Stimulated activated naive CD8-positive, alpha-beta T cell treated with anti-CD3 and anti-CD28 coated beads, Interleukin-15, Interleukin-2, amounts not matched to agents 100 U/mL and 50 U/mL, for 24 hours (primary cell): ENCODE measurements at regions not wholly inside any gene's neighbourhood (a gene's known extent, or its start where the extent isn't known, plus 50 kb on each side); places are given as distances from the start of the nearest gene placed in this dataset.
"Not testable (repeated sequence)": the region's sequence is repeated elsewhere in the genome, so short reads cannot be mapped to it uniquely, and the experiment has no call there.

Source experiments
- ATAC-seq: fragments of 150-1000 bp; cut with Tn5 transposase; one replicate; pipeline ENCODE4 v1.10.0; 2021
- DNase-seq: peaks from one replicate; pipeline ENCODE4 v3.0.0; 2021

DNA sequence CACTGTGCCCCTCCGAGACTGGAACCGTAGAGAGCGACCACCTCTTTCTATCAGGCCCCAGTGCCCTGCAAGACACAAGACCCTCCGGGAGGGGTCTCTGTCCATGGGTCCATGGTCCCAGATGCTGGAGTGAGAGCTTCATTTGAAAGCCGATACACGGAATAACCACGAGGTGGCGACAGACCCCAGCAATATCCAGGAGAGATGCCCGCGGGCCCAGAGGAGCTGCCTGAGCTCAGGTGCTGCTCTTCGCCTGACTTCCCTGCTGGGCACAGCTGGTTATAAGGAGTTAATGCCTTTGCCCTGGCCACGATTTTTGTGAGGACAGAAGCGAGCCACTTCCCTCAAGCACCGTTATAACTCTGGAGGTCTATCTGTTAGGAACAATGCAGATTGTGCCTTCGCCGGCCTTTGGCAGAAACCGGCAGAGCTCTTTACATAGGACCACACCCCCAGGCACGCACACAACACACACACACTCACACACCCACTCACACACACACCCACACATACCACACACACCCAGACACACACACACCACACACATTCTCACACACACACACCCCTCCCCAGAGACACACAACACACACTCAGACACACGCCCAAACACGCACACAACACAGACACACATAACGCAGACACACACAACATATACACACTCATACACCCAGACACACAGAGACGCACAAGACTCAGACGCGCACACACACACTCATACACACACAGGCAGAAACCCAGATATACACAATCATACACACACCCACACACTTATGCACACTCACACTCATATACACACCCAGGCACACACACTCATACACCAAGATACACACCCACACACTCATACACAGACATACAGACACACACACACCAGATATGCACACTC is 436.4 kb downstream of the SOX9 start:
- ATAC-seq, result peak; percentile 60
- peak; percentile 63 for DNase-seq

- ATAC-seq (no peak), DNase-seq (no peak)
Measured at GRCh38 chr17:72558971-72559476, 438.2 kb downstream of the SOX9 start.

- ATAC-seq (no peak), DNase-seq (peak; percentile 36)
Measured at GRCh38 chr17:72560303-72561247, 439.8 kb downstream of the SOX9 start.

- ATAC-seq (no peak), DNase-seq (no peak)
Measured at GRCh38 chr17:72561266-72561665, 440.4 kb downstream of the SOX9 start.

GRCh38 chr17:72561680-72562079 is 440.9 kb downstream of the SOX9 start:
- ATAC-seq (no peak), DNase-seq (no peak)

DNA sequence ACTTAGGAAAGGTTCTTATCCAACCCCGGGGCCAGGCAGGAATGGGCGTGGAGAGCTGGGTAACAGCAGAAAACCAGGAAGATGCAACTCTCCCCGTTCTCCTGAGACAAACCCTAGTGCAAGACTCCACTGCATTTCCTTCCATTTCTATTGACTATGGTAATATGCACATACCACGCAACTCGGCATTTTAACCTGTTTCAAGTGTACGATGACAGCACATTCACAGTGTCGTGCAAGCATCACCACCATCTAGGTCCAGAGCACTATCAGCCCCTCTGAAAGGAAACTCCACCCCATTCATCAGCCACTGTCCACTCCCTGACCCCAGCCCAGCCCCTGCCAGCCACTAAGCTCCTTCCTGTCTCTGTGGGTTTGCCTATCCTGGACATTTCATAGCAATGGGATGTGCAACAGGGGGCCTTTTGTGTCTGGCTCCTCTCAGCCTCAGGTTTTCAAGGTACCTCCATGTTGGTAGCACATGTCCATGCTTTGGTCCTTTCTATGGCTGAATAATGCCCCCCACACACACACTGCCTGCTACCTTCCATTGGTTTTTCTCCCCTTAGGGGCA is 441.9 kb downstream of the SOX9 start:
- ATAC-seq, result no peak
- DNase-seq, result no peak

DNA sequence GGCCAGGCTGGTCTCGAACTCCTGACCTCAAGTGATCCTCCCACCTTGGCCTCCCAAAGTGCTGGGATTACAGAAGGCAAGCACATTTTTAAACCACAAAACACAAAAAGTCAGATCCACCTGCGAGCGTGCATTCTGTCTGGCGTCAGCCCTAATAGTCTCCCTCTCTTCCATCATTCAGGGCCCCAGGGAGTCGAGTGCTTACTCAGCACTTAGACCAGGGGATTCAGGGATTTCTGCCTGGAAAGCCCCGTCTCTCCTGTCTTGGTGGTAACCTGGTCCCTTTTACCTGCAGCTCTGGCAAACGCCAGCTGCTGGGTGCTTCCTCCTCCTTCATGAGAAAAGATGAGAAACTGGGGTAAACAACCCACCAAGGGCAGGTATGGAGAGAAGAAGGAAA is 443.1 kb downstream of the SOX9 start:
- ATAC-seq (no peak), DNase-seq (no peak)

DNA sequence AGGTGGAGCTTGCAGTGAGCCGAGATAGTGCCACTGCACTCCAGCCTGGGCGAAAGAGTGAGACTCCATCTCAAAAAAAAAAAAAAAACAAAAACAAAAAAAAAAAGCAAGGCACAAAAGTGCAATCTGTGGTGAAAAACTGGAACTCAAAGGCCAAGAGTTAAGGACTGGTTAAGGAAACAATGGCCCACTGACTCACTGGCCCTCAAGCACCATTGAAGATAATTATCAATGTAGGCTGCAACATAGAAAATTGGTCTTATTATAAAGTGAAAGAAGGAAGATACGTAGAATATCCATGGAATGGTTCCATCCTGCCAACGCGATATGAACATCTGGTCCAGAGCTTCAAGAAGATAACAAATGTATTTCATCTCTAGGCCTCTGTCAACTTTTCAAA is 444.2 kb downstream of the SOX9 start:
- no peak for ATAC-seq
- no peak for DNase-seq

- ATAC-seq (no peak), DNase-seq (no peak)
Measured at GRCh38 chr17:72565758-72566157, 444.9 kb downstream of the SOX9 start.

- ATAC-seq, result no peak
- no peak for DNase-seq
Measured at GRCh38 chr17:72566671-72567484, 446.1 kb downstream of the SOX9 start.

DNA sequence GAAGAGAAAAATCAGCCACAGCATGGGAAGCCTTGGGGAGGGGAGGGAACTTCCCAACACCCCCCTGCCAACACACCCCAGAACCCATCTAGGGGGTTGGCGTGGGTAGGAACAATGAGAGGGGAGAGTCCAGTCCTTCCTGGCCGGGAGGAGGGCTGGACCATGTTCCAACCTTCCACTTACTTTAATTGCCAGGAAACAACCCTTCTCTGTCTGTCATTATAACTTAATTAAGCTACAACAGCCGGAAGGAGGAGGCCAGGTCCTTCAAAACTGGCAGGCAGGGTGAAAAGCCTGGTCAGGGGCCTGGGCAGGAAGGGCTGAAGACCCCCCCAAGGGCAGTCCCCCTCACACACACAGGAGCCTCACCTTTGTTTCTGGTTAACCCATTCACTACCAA is 447.0 kb downstream of the SOX9 start:
- DNase-seq (no peak), ATAC-seq (no peak)

DNA sequence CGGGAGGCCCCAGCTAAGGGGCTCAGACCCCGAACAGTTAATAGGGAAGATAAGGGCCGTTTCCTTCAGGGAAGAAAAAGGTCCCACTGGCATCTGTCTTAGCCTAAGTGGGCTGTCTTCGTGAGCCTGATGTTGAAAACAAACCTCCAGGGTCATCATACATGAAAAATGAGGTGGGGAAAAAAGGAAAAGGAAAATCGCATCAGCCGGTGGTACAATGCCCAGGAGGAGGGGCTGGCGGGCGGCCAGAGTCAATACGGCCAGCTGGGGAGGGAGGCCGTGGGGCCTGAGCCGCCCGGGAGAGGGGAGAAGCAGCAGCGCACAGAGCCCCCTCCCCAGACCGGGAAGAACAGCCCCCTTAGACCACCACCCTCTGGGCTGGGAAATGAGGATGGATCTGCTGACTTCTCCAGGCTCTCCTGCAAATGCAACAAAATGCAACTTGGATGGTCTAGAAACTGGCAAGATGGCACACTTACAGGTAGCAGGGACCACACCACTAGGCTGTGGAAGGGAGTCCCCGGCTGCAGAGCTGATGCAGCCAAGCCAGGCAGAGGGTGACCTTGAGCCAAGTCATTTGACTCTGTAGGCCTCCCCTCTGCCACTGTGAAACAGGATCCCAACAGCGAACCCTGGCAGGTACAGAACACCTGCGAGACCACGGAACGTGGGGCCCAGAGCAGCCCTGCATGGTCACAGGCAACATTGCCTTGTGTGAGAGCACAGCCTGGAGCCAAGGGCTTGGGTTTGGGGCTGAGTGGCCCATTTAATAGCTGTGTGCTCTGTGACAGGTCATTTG is 448.5 kb downstream of the SOX9 start:
- DNase-seq, result no peak
- ATAC-seq, result no peak

DNA sequence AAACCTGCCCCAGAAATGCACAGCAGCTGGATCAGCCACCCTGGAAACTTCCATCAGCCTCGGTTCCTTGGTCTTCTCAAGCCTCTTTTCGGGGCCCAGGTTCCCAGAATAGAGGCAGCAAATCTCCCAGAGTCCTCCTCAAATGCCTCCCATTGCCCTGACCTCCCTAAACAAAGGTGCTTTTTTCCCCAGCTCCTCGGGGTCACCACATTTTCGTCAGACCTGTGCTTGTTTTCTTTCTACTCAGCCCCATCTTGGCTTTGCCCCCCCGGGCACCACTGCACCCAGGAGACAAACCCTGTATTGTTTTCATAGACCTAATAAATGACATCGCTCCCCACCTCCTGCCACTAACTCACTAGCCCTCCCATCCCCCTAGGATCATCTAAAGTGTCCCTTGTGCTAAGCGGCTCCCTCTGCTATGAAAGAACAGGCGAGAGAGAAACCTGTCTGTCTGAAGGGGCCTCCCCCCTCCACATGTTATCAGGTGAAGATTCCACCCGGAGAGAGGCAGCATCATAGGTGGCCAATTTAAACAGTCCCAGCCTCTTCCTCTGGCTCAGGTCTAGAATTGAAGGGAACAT is 451.1 kb downstream of the SOX9 start:
- ATAC-seq (no peak), DNase-seq (no peak)

- no peak for ATAC-seq
- no peak for DNase-seq
Measured at GRCh38 chr17:72572604-72573491, 452.0 kb downstream of the SOX9 start.

GRCh38 chr17:72573492-72573801 is 452.6 kb downstream of the SOX9 start:
- not testable (repeated sequence) for DNase-seq, ATAC-seq

GRCh38 chr17:72574675-72575510 is 454.1 kb downstream of the SOX9 start:
- DNase-seq (no peak), ATAC-seq (no peak)

- ATAC-seq (no peak), DNase-seq (no peak)
Measured at GRCh38 chr17:72575542-72576233, 454.9 kb downstream of the SOX9 start.

GRCh38 chr17:72576289-72576759 is 455.5 kb downstream of the SOX9 start:
- DNase-seq, result no peak
- ATAC-seq, result no peak
